ENCODE measurements at regions not wholly inside any gene's neighbourhood (a gene's known extent, or its start where the extent isn't known, plus 50 kb on each side); places are given as distances from the start of the nearest gene placed in this dataset.
A peak's percentile ranks its signal among the peaks of the same experiment; 100 is the strongest.

DNA sequence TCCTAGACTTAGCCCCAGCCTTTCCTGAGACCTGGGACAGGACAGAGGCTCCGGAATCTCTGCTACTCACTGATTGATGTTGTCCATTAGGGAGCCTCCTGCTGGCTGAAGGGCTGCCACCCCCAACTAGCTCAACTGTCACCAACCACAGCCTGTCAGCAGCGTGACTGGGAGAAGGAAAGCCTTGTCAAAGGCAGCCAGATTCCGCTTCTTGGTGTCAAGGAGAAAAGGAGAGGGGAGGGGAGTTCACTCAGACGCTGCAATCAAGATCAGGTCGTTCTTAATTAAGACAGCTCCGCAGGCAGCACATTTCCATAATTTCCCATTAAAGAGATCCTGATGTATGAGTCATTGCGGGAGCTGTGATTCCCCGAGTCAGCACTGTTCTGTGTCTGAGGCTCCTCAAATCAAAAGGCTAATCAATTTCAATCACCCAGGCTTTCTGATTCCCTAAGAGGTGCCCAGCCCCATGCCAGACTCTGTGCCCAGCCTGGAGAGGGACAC lies 152.8 kb upstream of the ZBED5 start:
- intact Hi-C loops (cut with micrococcal nuclease): loop anchor here (1.0 kb wide), 1 partner anchor 77 kb away; no protein-coding TSS in a partner anchor
- dilution Hi-C loops (cut with MboI; ENCODE audit: extremely low pct_ligation_motif_present, low sequenced_read_pairs): no loop called here
- H3K27ac ChIP-seq (ENCODE audit: insufficient read depth, low read depth, low read length): no peak overlapping the region
- no peaks in the 10 kb centered on the region for H3K4me1 ChIP-seq (ENCODE audit: control insufficient read depth, extremely low read depth, insufficient read depth, low read length)
- no peak for TF ChIP-seq EZH2 (IDR thresholded peaks at IDR 0.05; ENCODE audit: borderline replicate concordance, low read depth, low read length, severe bottlenecking)
- TF ChIP-seq MYC (IDR thresholded peaks at IDR 0.05; ENCODE audit: low read depth, low read length): no peak
- TF ChIP-seq, protein P1, sequence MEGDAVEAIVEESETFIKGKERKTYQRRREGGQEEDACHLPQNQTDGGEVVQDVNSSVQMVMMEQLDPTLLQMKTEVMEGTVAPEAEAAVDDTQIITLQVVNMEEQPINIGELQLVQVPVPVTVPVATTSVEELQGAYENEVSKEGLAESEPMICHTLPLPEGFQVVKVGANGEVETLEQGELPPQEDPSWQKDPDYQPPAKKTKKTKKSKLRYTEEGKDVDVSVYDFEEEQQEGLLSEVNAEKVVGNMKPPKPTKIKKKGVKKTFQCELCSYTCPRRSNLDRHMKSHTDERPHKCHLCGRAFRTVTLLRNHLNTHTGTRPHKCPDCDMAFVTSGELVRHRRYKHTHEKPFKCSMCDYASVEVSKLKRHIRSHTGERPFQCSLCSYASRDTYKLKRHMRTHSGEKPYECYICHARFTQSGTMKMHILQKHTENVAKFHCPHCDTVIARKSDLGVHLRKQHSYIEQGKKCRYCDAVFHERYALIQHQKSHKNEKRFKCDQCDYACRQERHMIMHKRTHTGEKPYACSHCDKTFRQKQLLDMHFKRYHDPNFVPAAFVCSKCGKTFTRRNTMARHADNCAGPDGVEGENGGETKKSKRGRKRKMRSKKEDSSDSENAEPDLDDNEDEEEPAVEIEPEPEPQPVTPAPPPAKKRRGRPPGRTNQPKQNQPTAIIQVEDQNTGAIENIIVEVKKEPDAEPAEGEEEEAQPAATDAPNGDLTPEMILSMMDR (IDR thresholded peaks at IDR 0.05; ENCODE audit: extremely low read depth in 1 of 2, insufficient read depth in 1 of 2, low read depth in 1 of 2, low read length in 2 of 2): peak; percentile 12 to 36
- CTCF ChIA-PET: interaction anchor here (1.0 to 6.5 kb wide), 13 partner anchors 10 to 778 kb away, joined by 3 to 48 read pairs (median 6); no protein-coding TSS in a partner anchor
- no peak overlapping the region for H2AFZ ChIP-seq (ENCODE audit: low read depth, low read length)
- POLR2A ChIA-PET: no interaction called here
- no peak overlapping the region for H3K9ac ChIP-seq (replicated peaks; ENCODE audit: extremely low read depth, insufficient read depth, low read length)
- peak; percentile 38 for FAIRE-seq
- no peaks in the 10 kb centered on the region for H3K9me3 ChIP-seq (replicated peaks; ENCODE audit: control insufficient read depth, insufficient read depth, low read length)
- H4K20me1 ChIP-seq (replicated peaks; ENCODE audit: control insufficient read depth, extremely low read depth, insufficient read depth, low read length): no peaks in the 10 kb centered on the region
- H3K4me2 ChIP-seq (ENCODE audit: insufficient read depth, low read length): no peak overlapping the region
- no peak overlapping the region for H3K4me3 ChIP-seq (replicated peaks in 1 of 3; ENCODE audit: insufficient read depth in 1 of 3, low read depth in 1 of 3, low read length in 3 of 3)
- peak; percentile 23 for DNase-seq (ENCODE audit: low read depth, low spot score)
- no peaks in the 10 kb centered on the region for H3K79me2 ChIP-seq (ENCODE audit: control insufficient read depth, insufficient read depth, low read length)
- no peaks in the 10 kb centered on the region for H3K9me1 ChIP-seq (replicated peaks; ENCODE audit: control insufficient read depth, extremely low read depth, insufficient read depth, low read length)
- peaks cover 15 to 36% of the 10 kb centered on the region in 2 experiments for H3K27me3 ChIP-seq (ENCODE audit: control insufficient read depth in 2 of 2, insufficient read depth in 2 of 2, low read length in 2 of 2)
- H3K36me3 ChIP-seq (ENCODE audit: control insufficient read depth in 2 of 2, extremely low read depth in 1 of 2, insufficient read depth in 2 of 2, low read length in 2 of 2): no peaks in the 10 kb centered on the region
- BruUV-seq (replicated peaks): no TSS peak

DNA sequence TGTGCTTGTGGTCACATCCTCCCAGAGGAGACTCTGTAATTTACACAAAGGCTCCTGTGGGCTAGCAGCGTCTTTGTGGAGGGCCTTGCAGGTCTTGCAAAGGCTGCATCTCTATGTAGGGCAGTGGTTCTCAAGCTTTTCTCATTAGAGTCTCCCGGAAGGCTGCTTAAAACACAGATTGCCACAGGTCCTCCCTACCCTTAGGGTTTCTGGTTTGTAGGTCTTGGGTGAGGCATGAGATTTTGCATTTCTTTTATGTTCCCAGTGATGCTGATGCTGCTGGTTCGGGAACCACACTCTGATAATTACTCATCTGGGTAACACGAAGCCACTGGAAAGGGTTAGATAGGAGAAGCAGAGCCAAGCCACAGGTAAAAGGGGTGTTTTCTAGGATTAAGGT lies 151.3 kb upstream of the ZBED5 start:
- intact Hi-C loops (cut with micrococcal nuclease) (no loop called here), dilution Hi-C loops (cut with MboI; ENCODE audit: extremely low pct_ligation_motif_present, low sequenced_read_pairs) (no loop called here)
- Histone ChIP-seq H3K9me3 (replicated peaks; ENCODE audit: control insufficient read depth, insufficient read depth, low read length) (no peaks in the 10 kb centered on the region), H4K20me1 (replicated peaks; ENCODE audit: control insufficient read depth, extremely low read depth, insufficient read depth, low read length) (no peaks in the 10 kb centered on the region), H3K27ac (ENCODE audit: insufficient read depth, low read depth, low read length) (no peak overlapping the region), H3K27me3 (ENCODE audit: control insufficient read depth in 2 of 2, insufficient read depth in 2 of 2, low read length in 2 of 2) (peaks cover 16 to 36% of the 10 kb centered on the region in 2 experiments), H3K4me1 (ENCODE audit: control insufficient read depth, extremely low read depth, insufficient read depth, low read length) (no peaks in the 10 kb centered on the region), H3K36me3 (ENCODE audit: control insufficient read depth in 2 of 2, extremely low read depth in 1 of 2, insufficient read depth in 2 of 2, low read length in 2 of 2) (no peaks in the 10 kb centered on the region), H3K79me2 (ENCODE audit: control insufficient read depth, insufficient read depth, low read length) (no peaks in the 10 kb centered on the region), H3K4me2 (ENCODE audit: insufficient read depth, low read length) (no peak overlapping the region), H3K9me1 (replicated peaks; ENCODE audit: control insufficient read depth, extremely low read depth, insufficient read depth, low read length) (no peaks in the 10 kb centered on the region), H2AFZ (ENCODE audit: low read depth, low read length) (no peak overlapping the region), H3K9ac (replicated peaks; ENCODE audit: extremely low read depth, insufficient read depth, low read length) (no peak overlapping the region), H3K4me3 (replicated peaks in 1 of 3; ENCODE audit: insufficient read depth in 1 of 3, low read depth in 1 of 3, low read length in 3 of 3) (no peak overlapping the region)
- POLR2A ChIA-PET: no interaction called here
- FAIRE-seq: no peak
- BruUV-seq (replicated peaks): no TSS peak
- TF ChIP-seq, protein P1 (IDR thresholded peaks at IDR 0.05; ENCODE audit: extremely low read depth in 1 of 2, insufficient read depth in 1 of 2, low read depth in 1 of 2, low read length in 2 of 2): no peak
- TF ChIP-seq POLR2AphosphoS5 (IDR thresholded peaks at IDR 0.05; ENCODE audit: insufficient read depth, low read depth, low read length) (no peak), GATA2 (IDR thresholded peaks at IDR 0.05; ENCODE audit: insufficient read depth, insufficient read length, low read depth, low read length) (no peak), EZH2 (IDR thresholded peaks at IDR 0.05; ENCODE audit: borderline replicate concordance, low read depth, low read length, severe bottlenecking) (no peak), FOS (IDR thresholded peaks at IDR 0.05; ENCODE audit: borderline replicate concordance, insufficient read depth, low read length) (no peak), POLR2A (IDR thresholded peaks at IDR 0.05; ENCODE audit: low read depth, low read length) (no peak), JUN (IDR thresholded peaks at IDR 0.05; ENCODE audit: borderline replicate concordance, insufficient read depth, insufficient read length, low read depth) (no peak), MYC (IDR thresholded peaks at IDR 0.05; ENCODE audit: low read depth, low read length) (no peak)
- TF ChIP-seq, protein P2, sequence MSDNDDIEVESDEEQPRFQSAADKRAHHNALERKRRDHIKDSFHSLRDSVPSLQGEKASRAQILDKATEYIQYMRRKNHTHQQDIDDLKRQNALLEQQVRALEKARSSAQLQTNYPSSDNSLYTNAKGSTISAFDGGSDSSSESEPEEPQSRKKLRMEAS (IDR thresholded peaks at IDR 0.05; ENCODE audit: insufficient read depth, insufficient read length): no peak
- DNase-seq (ENCODE audit: low read depth, low spot score): no peak
- CTCF ChIA-PET: interaction anchor here (0.9 to 6.5 kb wide), 3 partner anchors 12 to 779 kb away, joined by 3 to 48 read pairs (median 4); no protein-coding TSS in a partner anchor
